ENCODE measurements at regions not wholly inside any gene's neighbourhood (a gene's known extent, or its start where the extent isn't known, plus 50 kb on each side); places are given as distances from the start of the nearest gene placed in this dataset.
A peak's percentile ranks its signal among the peaks of the same experiment; 100 is the strongest.

DNA sequence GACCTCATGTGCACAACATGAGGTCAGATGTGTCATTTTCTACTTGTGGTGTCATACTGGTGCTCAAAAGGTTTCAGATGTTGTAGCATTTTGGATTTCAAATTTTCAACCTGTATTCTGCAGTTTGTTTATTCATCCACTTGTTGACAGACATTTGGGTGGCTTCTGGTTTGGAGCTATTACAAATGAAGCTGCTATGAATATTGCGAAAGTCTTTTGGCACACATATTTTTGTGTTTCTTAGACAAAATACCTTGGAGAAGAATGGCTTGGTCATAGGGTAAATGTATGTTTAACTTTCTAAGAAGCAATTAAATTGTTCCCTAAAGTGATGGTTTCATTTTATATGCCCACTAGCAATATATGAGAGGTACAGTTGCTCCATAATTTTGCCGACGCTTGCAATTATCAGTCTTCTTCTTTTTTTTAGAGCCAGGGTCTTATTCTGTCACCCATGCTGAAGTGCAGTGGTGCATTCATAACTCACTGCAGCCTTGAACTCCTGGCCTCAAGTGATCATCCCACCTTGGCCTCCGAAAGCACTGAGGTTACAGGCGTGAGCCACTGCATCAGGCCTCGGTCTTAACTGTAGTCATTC, 70.7 kb upstream of the TRPC7 start:
- WGBS (ENCODE audit: insufficient coverage, insufficient read length): no CpG with 5 or more reads among the region's 6 CpGs
- H3K27ac ChIP-seq (ENCODE audit: low read length): no peak overlapping the region
- no peak overlapping the region for H3K4me3 ChIP-seq (ENCODE audit: low read length)
- no peak for DNase-seq (ENCODE audit: low read depth, low spot score)
- H3K36me3 ChIP-seq (ENCODE audit: control insufficient read depth, insufficient read depth, low read length): no peaks in the 10 kb centered on the region
- no peaks in the 10 kb centered on the region for H3K27me3 ChIP-seq (ENCODE audit: control insufficient read depth, insufficient read depth, low read length)
- H3K4me1 ChIP-seq (ENCODE audit: control insufficient read depth, insufficient read depth, low read length): no peaks in the 10 kb centered on the region
- no peaks in the 10 kb centered on the region for H3K9me3 ChIP-seq (ENCODE audit: control insufficient read depth, insufficient read depth, low read length)

DNA sequence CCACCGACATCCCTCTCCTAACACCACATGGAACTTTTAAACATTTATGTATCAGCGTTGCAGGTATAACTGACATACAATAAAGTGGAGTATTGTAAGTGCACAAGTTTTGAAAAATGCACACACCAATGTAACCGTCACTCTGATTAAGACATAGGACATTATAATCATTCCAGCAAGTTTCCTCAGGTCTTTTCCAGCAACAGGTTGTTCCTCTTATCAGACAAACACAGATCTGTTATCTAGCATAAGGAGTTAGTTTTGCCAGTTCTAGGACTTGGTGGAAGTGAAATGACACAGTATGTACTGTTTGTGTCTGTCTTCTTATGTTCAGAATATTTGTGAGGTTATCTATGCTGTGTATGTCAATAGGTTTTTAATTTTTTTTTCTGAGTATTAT, 69.5 kb upstream of the TRPC7 start:
- no peak overlapping the region for H3K27ac ChIP-seq (ENCODE audit: low read length)
- no peaks in the 10 kb centered on the region for H3K27me3 ChIP-seq (ENCODE audit: control insufficient read depth, insufficient read depth, low read length)
- H3K4me1 ChIP-seq (ENCODE audit: control insufficient read depth, insufficient read depth, low read length): no peaks in the 10 kb centered on the region
- no peaks in the 10 kb centered on the region for H3K9me3 ChIP-seq (ENCODE audit: control insufficient read depth, insufficient read depth, low read length)
- DNase-seq (ENCODE audit: low read depth, low spot score): no peak
- no peaks in the 10 kb centered on the region for H3K36me3 ChIP-seq (ENCODE audit: control insufficient read depth, insufficient read depth, low read length)
- no peak overlapping the region for H3K4me3 ChIP-seq (ENCODE audit: low read length)
- WGBS (ENCODE audit: insufficient coverage, insufficient read length): no CpG with 5 or more reads among the region's 3 CpGs

DNA sequence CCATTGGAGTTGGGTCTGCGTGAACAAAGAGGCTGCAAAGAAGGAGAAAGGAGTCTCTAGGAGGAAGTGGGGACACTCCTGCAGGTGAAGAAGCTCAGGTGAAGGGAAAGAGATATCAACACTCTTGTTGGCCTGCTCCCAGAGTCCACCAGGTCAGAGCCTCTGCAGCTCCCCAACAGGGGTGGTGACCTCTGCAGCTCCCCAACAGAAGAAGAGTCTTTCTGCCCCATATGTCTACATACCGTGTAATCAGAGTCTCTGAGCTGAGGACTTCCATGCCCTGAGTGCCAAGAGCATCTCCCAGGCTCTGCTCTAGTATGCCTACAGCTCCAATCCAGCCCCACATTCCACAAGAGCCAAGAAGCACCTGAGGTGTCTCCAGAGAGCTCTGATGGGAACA, 67.4 kb upstream of the TRPC7 start:
- H3K4me3 ChIP-seq (ENCODE audit: low read length): no peak overlapping the region
- H3K4me1 ChIP-seq (ENCODE audit: control insufficient read depth, insufficient read depth, low read length): no peaks in the 10 kb centered on the region
- no peak for DNase-seq (ENCODE audit: low read depth, low spot score)
- H3K27ac ChIP-seq (ENCODE audit: low read length): no peak overlapping the region
- no peaks in the 10 kb centered on the region for H3K36me3 ChIP-seq (ENCODE audit: control insufficient read depth, insufficient read depth, low read length)
- no peaks in the 10 kb centered on the region for H3K27me3 ChIP-seq (ENCODE audit: control insufficient read depth, insufficient read depth, low read length)
- no CpG with 5 or more reads among the region's 2 CpGs for WGBS (ENCODE audit: insufficient coverage, insufficient read length)
- no peaks in the 10 kb centered on the region for H3K9me3 ChIP-seq (ENCODE audit: control insufficient read depth, insufficient read depth, low read length)

DNA sequence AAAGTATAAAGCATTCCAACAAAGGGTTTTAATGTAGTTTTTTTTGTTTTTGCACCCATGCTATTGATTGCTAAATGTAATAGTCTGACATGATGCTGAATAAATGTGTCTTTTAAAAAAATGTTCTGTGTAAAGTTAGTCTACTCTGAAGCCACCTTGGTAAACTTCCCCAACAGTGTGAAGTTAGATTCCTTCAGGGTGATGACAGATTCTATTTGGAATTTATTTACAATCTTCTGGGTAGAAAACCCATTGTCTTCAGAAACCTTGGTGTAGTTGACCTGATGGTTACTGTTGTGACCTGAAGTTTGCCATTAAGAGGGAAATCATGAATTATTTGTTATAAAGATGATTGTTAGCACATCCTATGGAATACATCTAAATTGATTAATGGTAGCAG, 64.7 kb upstream of the TRPC7 start:
- H3K4me1 ChIP-seq (ENCODE audit: control insufficient read depth, insufficient read depth, low read length): no peaks in the 10 kb centered on the region
- H3K9me3 ChIP-seq (ENCODE audit: control insufficient read depth, insufficient read depth, low read length): no peaks in the 10 kb centered on the region
- no peak overlapping the region for H3K4me3 ChIP-seq (ENCODE audit: low read length)
- no peak overlapping the region for H3K27ac ChIP-seq (ENCODE audit: low read length)
- DNase-seq (ENCODE audit: low read depth, low spot score): no peak
- H3K36me3 ChIP-seq (ENCODE audit: control insufficient read depth, insufficient read depth, low read length): no peaks in the 10 kb centered on the region
- H3K27me3 ChIP-seq (ENCODE audit: control insufficient read depth, insufficient read depth, low read length): no peaks in the 10 kb centered on the region

DNA sequence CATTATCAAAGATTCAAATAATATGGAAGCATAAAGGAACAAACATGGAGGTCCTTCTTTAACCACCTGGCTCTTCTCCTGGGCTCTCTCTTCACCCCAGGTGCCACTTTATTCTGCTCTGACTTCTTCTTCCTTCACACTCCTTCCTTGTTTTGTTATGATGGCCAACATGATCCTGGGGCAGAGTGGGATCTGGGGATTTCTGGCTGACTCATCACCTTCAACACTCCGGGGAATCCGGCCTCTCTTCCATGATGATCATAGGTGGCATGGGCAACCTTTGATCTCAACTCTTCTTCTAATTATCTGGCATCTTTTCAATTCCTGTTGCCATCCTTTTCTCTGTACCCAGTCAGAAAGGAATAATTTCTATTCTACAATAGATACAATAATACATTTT, 62.1 kb upstream of the TRPC7 start:
- no CpG with 5 or more reads among the region's 2 CpGs for WGBS (ENCODE audit: insufficient coverage, insufficient read length)
- DNase-seq (ENCODE audit: low read depth, low spot score): no peak
- Histone ChIP-seq H3K4me1 (ENCODE audit: control insufficient read depth, insufficient read depth, low read length) (no peaks in the 10 kb centered on the region), H3K9me3 (ENCODE audit: control insufficient read depth, insufficient read depth, low read length) (no peaks in the 10 kb centered on the region), H3K27me3 (ENCODE audit: control insufficient read depth, insufficient read depth, low read length) (no peaks in the 10 kb centered on the region), H3K4me3 (ENCODE audit: low read length) (no peak overlapping the region), H3K36me3 (ENCODE audit: control insufficient read depth, insufficient read depth, low read length) (no peaks in the 10 kb centered on the region), H3K27ac (ENCODE audit: low read length) (no peak overlapping the region)

DNA sequence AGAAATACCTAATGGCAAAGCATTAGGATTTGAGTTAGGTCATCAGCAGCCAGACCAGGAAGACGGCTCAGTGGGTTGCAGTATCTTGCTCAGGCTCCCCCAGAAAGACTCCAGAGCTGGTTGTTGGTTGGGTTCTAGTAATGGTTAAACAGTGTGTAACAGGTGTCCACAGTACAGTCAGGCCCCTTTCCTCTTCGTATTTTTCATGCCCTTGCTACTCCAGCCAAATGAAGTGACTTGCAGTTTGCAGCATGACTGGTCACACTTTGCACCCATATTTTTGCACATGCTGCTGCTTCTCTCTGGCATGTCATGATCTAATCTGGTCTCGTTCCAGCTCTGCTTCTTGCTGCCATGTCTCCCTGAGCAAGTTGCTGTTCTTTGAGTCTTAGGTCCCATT, 60.6 kb upstream of the TRPC7 start:
- Histone ChIP-seq H3K27ac (ENCODE audit: low read length) (no peak overlapping the region), H3K9me3 (ENCODE audit: control insufficient read depth, insufficient read depth, low read length) (no peaks in the 10 kb centered on the region), H3K4me3 (ENCODE audit: low read length) (no peak overlapping the region), H3K27me3 (ENCODE audit: control insufficient read depth, insufficient read depth, low read length) (no peaks in the 10 kb centered on the region), H3K36me3 (ENCODE audit: control insufficient read depth, insufficient read depth, low read length) (no peaks in the 10 kb centered on the region), H3K4me1 (ENCODE audit: control insufficient read depth, insufficient read depth, low read length) (no peaks in the 10 kb centered on the region)
- no peak for DNase-seq (ENCODE audit: low read depth, low spot score)
- WGBS (ENCODE audit: insufficient coverage, insufficient read length): no CpG with 5 or more reads among the region's 3 CpGs

DNA sequence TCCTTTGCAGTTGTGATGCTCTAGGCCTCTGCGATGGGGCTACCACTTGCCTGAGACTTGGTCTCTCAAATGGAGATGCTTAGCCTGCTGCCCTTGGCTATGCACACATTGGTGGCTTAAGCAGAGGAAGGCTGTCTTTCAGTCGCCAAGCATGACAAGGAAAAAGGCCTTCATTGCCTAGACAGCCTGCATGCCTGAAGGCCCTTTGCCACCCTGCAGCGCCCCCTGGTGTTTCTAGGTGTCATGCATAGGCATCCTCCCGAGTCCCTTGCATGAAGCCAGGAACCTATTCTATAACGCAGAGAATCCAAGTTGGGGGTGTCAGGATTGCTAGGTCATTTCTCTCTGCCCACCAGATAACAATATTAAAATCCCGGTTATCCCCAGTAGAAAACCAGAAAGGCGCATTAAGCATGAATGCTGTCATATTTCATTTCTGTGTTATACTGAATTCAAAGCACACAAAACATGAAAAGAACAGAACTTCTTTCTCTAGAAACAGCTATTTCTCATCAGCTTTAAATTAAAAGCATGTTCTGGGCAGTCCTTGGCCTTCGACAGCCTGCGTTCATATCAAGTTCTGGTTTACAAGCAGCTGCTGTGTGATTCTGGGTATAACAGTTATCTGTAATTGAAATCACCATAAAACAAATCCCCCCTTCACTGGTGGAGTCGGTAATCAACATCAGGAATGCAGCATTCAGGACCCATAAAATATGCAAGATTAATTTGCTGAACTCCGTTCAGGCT, 59.7 kb upstream of the TRPC7 start:
- no peak overlapping the region for H3K27ac ChIP-seq (ENCODE audit: low read length)
- no peak overlapping the region for H3K4me3 ChIP-seq (ENCODE audit: low read length)
- H3K27me3 ChIP-seq (ENCODE audit: control insufficient read depth, insufficient read depth, low read length): no peaks in the 10 kb centered on the region
- WGBS (ENCODE audit: insufficient coverage, insufficient read length): no CpG with 5 or more reads among the region's 11 CpGs
- DNase-seq (ENCODE audit: low read depth, low spot score): peak; percentile 64
- no peaks in the 10 kb centered on the region for H3K4me1 ChIP-seq (ENCODE audit: control insufficient read depth, insufficient read depth, low read length)
- no peaks in the 10 kb centered on the region for H3K36me3 ChIP-seq (ENCODE audit: control insufficient read depth, insufficient read depth, low read length)
- no peaks in the 10 kb centered on the region for H3K9me3 ChIP-seq (ENCODE audit: control insufficient read depth, insufficient read depth, low read length)

DNA sequence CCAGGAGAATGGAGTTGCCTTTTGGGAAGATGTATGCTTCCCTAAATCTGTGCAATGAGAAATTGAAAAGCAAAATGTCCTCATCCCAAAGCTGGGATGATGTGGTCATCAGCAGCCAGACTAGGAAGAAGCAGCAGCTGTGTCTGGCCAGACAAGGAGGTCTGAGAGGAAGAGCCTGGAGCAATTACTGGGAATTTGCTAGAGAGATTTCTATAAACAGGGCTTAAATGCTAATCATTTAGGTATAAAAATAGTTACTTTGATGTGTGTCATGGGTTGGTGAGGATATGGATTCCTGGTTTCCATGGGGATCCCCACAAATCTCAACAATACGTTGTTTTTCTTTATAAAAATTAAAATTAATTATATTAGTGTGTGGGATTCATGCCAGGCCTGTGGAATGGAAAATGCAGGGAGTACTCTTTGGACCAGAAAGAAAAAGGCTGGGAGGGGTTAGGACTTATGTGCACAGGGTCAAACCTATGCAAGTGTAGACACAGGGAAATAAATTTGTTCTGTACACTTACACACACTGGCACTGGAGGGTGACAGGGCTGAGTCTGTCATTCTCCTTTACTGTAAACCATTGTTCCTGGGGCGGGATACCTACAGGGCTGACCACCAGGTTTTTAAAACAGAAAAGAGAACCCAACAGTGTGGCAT, 58.7 kb upstream of the TRPC7 start:
- no peaks in the 10 kb centered on the region for H3K4me1 ChIP-seq (ENCODE audit: control insufficient read depth, insufficient read depth, low read length)
- no peaks in the 10 kb centered on the region for H3K9me3 ChIP-seq (ENCODE audit: control insufficient read depth, insufficient read depth, low read length)
- WGBS (ENCODE audit: insufficient coverage, insufficient read length): no CpG with 5 or more reads among the region's 2 CpGs
- H3K27me3 ChIP-seq (ENCODE audit: control insufficient read depth, insufficient read depth, low read length): no peaks in the 10 kb centered on the region
- no peak overlapping the region for H3K27ac ChIP-seq (ENCODE audit: low read length)
- no peak overlapping the region for H3K4me3 ChIP-seq (ENCODE audit: low read length)
- DNase-seq (ENCODE audit: low read depth, low spot score): no peak
- no peaks in the 10 kb centered on the region for H3K36me3 ChIP-seq (ENCODE audit: control insufficient read depth, insufficient read depth, low read length)

DNA sequence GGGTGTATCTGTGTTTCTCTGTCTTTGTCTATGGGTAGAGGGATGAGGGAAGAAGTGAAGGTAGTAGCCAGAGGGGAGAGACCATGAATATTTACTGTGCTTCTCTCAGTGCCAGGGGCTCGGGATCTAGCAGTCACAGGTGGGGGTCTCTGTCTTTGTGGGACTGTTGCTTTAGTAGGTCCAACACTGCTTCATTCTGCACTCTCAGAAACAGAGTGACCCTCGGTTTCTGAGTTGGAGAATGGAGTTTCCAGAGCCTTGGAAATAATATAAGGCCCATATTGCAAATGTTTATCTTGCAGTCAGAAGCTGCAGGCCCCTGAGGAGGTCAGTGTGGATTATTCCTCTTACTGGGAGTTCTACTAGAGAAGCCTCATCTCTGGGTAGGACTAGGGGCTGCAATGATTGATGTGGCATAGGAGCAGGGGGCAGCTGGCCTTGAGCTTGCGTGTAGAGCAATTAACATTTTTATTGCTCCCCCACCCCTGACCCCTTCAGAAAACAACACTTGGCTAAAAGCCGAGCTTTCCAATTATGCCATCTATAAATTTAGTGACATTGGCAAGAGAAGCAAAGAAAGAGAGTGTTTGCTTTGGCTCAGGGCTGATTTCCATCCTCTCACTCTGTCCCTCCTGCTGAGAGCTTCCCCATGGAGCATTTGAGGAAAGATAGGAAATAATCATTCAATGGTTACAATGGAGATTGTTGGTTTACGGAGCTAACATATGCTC, 55.0 kb upstream of the TRPC7 start:
- DNase-seq (ENCODE audit: low read depth, low spot score): no peak
- Histone ChIP-seq H3K9me3 (ENCODE audit: control insufficient read depth, insufficient read depth, low read length) (no peaks in the 10 kb centered on the region), H3K4me3 (ENCODE audit: low read length) (no peak overlapping the region), H3K27me3 (ENCODE audit: control insufficient read depth, insufficient read depth, low read length) (no peaks in the 10 kb centered on the region), H3K4me1 (ENCODE audit: control insufficient read depth, insufficient read depth, low read length) (no peaks in the 10 kb centered on the region), H3K27ac (ENCODE audit: low read length) (no peak overlapping the region), H3K36me3 (ENCODE audit: control insufficient read depth, insufficient read depth, low read length) (no peaks in the 10 kb centered on the region)
- no CpG with 5 or more reads among the region's 5 CpGs for WGBS (ENCODE audit: insufficient coverage, insufficient read length)

DNA sequence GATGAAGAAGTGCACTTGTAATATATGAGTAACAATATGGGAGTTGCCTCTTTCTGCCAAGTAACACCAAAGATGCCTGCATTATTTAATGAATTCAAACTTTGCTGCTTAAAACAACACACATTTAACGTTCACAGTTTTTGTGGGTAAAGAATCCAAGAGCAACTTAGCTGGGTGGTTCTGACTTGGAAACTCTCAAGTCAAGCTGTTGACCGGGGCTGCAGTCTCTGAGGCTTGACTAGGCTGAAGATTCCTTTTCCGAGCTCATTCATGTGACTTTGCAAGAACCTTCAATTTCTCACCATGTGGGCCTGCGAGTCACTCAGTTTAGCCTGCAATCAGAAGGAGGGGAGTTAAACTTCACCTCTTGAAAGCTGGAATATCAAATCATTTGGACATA, 53.0 kb upstream of the TRPC7 start:
- no peaks in the 10 kb centered on the region for H3K27me3 ChIP-seq (ENCODE audit: control insufficient read depth, insufficient read depth, low read length)
- no peaks in the 10 kb centered on the region for H3K36me3 ChIP-seq (ENCODE audit: control insufficient read depth, insufficient read depth, low read length)
- H3K4me3 ChIP-seq (ENCODE audit: low read length): no peak overlapping the region
- no peak overlapping the region for H3K27ac ChIP-seq (ENCODE audit: low read length)
- no CpG with 5 or more reads among the region's 4 CpGs for WGBS (ENCODE audit: insufficient coverage, insufficient read length)
- H3K4me1 ChIP-seq (ENCODE audit: control insufficient read depth, insufficient read depth, low read length): no peaks in the 10 kb centered on the region
- no peaks in the 10 kb centered on the region for H3K9me3 ChIP-seq (ENCODE audit: control insufficient read depth, insufficient read depth, low read length)
- DNase-seq (ENCODE audit: low read depth, low spot score): no peak

All from iPS DF 6.9 (cell line).